GM12878 (cell line): ENCODE measurements at regions not wholly inside any gene's neighbourhood (a gene's known extent, or its start where the extent isn't known, plus 50 kb on each side); places are given as distances from the start of the nearest gene placed in this dataset.

Experiments
- IKZF1 ChIP-seq: fragments of 450-650 bp; conservative IDR thresholded peaks from 2 replicates; pipeline ENCODE4 v1.6.1; 2017; ENCODE audit warnings: antibody characterized with exemption, mild to moderate bottlenecking
- TF ChIP-seq, protein P1 (sequence below), 3 experiments: IDR thresholded peaks in 2 of 3; conservative IDR thresholded peaks in 1 of 3; 2 replicates each; pipeline ENCODE4 v1.5.1; 2011; ENCODE audit warnings: low read depth in 3 of 3, low read length in 3 of 3, mild to moderate bottlenecking in 3 of 3, control low read depth in 2 of 3, moderate library complexity in 2 of 3, inconsistent platforms in 1 of 3, mixed read lengths in 1 of 3; ENCODE audit not compliant: control insufficient read depth in 2 of 3, insufficient read depth in 1 of 3; ENCODE audit errors: extremely low read depth in 1 of 3
- TF ChIP-seq, protein P2 (sequence below): fragments of 450-650 bp; IDR thresholded peaks from 2 replicates; pipeline ENCODE4 v1.6.1; 2017; ENCODE audit warnings: antibody characterized with exemption, mild to moderate bottlenecking, moderate library complexity

DNA sequence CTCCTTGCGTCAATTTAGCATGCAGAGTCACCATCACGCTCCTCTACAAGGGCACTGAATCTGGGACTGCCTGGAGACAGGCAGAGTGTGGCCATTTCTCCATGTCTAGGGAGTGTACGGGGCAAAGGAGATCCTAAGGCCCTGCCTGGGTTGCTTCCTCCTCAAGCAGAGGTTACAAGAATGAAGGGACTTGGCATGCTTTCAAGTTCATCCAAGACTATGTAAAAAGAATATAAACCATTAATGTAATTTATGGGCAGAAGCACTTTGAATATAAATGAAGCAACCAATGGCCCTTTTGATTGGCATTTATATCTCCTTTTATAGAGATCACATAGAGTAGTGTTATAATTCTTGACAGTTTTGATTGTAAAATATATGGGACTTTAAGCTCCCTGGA is 137.5 kb downstream of the BTBD3 start:
- TF ChIP-seq, protein P1, sequence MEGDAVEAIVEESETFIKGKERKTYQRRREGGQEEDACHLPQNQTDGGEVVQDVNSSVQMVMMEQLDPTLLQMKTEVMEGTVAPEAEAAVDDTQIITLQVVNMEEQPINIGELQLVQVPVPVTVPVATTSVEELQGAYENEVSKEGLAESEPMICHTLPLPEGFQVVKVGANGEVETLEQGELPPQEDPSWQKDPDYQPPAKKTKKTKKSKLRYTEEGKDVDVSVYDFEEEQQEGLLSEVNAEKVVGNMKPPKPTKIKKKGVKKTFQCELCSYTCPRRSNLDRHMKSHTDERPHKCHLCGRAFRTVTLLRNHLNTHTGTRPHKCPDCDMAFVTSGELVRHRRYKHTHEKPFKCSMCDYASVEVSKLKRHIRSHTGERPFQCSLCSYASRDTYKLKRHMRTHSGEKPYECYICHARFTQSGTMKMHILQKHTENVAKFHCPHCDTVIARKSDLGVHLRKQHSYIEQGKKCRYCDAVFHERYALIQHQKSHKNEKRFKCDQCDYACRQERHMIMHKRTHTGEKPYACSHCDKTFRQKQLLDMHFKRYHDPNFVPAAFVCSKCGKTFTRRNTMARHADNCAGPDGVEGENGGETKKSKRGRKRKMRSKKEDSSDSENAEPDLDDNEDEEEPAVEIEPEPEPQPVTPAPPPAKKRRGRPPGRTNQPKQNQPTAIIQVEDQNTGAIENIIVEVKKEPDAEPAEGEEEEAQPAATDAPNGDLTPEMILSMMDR (IDR thresholded peaks at IDR 0.05 in 2 of 3, conservative IDR thresholded peaks at IDR 0.05 in 1 of 3; ENCODE audit: control insufficient read depth in 2 of 3, extremely low read depth in 1 of 3, insufficient read depth in 1 of 3, low read depth in 3 of 3, low read length in 3 of 3), result no peak
- TF ChIP-seq, protein P2, sequence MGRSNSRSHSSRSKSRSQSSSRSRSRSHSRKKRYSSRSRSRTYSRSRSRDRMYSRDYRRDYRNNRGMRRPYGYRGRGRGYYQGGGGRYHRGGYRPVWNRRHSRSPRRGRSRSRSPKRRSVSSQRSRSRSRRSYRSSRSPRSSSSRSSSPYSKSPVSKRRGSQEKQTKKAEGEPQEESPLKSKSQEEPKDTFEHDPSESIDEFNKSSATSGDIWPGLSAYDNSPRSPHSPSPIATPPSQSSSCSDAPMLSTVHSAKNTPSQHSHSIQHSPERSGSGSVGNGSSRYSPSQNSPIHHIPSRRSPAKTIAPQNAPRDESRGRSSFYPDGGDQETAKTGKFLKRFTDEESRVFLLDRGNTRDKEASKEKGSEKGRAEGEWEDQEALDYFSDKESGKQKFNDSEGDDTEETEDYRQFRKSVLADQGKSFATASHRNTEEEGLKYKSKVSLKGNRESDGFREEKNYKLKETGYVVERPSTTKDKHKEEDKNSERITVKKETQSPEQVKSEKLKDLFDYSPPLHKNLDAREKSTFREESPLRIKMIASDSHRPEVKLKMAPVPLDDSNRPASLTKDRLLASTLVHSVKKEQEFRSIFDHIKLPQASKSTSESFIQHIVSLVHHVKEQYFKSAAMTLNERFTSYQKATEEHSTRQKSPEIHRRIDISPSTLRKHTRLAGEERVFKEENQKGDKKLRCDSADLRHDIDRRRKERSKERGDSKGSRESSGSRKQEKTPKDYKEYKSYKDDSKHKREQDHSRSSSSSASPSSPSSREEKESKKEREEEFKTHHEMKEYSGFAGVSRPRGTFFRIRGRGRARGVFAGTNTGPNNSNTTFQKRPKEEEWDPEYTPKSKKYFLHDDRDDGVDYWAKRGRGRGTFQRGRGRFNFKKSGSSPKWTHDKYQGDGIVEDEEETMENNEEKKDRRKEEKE, result no peak
- no peak for TF ChIP-seq IKZF1
